Gastroesophageal sphincter (tissue), 3 donors: ENCODE measurements at regions not wholly inside any gene's neighbourhood (a gene's known extent, or its start where the extent isn't known, plus 50 kb on each side); places are given as distances from the start of the nearest gene placed in this dataset.

Experiments
- CTCF ChIP-seq, 4 experiments: fragments of 200-600 bp in 2 of 4; fragments of 450-650 bp in 2 of 4; sonication (generic) in 1 of 4; IDR thresholded peaks; one replicate each; pipeline ENCODE4 v1.5.1; 2017 to 2019; ENCODE audit warnings: antibody characterized with exemption in 4 of 4, mild to moderate bottlenecking in 2 of 4, moderate library complexity in 2 of 4
- EP300 ChIP-seq: sonication (generic); formaldehyde crosslinking; IDR thresholded peaks from one replicate; pipeline ENCODE4 v1.6.1; 2017; ENCODE audit warnings: antibody characterized with exemption, mild to moderate bottlenecking
- POLR2A ChIP-seq, 2 donors: fragments of 450-650 bp; IDR thresholded peaks; one replicate each; pipeline ENCODE4 v1.6.1; 2017; ENCODE audit warnings: antibody characterized with exemption in 2 of 2, mild to moderate bottlenecking in 2 of 2, moderate library complexity in 1 of 2
- POLR2AphosphoS5 ChIP-seq: sonication (generic); formaldehyde crosslinking; IDR thresholded peaks from one replicate; pipeline ENCODE4 v1.6.1; 2017; ENCODE audit warnings: antibody characterized with exemption

DNA sequence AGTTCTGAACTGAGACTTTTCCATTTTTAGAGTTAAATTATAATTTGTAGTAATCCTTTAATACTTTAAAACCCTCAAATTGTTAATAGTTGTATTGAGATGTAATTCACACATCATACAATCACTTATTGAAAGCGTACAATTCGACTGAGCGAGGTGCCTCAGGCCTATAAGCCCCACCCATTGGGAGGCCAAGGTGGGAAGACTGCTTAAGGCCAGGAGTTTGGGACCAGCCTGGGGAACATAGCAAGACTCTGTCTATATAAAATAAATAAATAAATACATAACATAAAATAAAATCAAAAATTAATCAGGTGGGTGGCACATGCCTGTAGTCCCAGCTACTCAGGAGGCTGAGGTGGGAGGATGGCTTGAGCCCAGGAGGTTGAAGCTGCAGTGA is 70.3 kb downstream of the RWDD4 start:
- TF ChIP-seq CTCF (IDR thresholded peaks at IDR 0.05) (no peak), POLR2AphosphoS5 (no peak), POLR2A (IDR thresholded peaks at IDR 0.05) (no peak), EP300 (no peak)
